ENCODE measurements at regions not wholly inside any gene's neighbourhood (a gene's known extent, or its start where the extent isn't known, plus 50 kb on each side); places are given as distances from the start of the nearest gene placed in this dataset.
"Not testable (repeated sequence)": the region's sequence is repeated elsewhere in the genome, so short reads cannot be mapped to it uniquely, and the experiment has no call there.

DNA sequence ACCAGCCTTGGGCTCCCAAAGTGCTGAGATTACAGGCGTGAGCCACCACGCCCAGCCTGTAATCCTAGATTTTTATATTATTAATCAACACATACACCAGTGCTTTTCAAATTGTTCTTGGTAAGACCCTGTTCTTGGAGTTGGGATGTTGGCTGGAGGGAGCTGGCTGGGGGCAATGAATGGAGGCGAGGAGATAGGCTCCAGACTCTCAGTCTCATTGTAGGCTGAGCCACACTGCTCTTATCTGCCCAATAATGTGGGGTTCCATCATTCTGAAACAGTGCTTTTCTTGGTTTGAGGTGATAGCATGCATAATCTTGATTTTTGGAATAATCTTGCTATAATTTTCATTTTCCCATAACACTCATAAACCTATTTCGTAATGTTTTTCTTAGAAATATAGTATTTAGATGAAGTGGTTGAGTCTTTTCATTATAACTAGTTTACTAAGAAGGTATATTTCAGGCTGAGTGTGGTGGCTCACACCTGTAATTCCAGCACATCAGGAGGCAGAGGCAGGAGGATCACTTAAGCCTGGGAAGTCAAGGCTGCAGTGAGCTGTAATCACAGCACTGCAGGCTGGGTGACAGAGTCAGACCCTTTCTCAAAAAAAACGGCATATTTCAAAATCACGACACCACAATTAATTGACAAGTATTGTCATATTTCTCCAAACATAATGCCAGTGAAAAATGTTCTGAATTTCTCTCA is 65.1 kb upstream of the LYZL2 start:
- H3K27me3 ChIP-seq, result no peaks in the 10 kb centered on the region
- H3K4me1 ChIP-seq, result peaks cover 0 to 34% (median 4%) of the 10 kb centered on the region in 10 experiments; a peak in 7 of 20 replicates
- peak in 1 of 11 experiments; percentile 45; a peak in 1 of 22 replicates for TF ChIP-seq Cebpa-rat (IDR thresholded peaks at IDR 0.05)
- no peaks in the 10 kb centered on the region for H4K20me1 ChIP-seq
- no peak overlapping the region for H3K9ac ChIP-seq
- no peak overlapping the region for H3K4me2 ChIP-seq
- no peak overlapping the region for H3K4me3 ChIP-seq
- H3K36me3 ChIP-seq, result no peaks in the 10 kb centered on the region
- H3K27ac ChIP-seq, result no peak overlapping the region
- H3K9me3 ChIP-seq (replicated peaks in 1 of 11), result peaks cover 0 to 5% (median 0%) of the 10 kb centered on the region in 11 experiments; a peak in 2 of 22 replicates

DNA sequence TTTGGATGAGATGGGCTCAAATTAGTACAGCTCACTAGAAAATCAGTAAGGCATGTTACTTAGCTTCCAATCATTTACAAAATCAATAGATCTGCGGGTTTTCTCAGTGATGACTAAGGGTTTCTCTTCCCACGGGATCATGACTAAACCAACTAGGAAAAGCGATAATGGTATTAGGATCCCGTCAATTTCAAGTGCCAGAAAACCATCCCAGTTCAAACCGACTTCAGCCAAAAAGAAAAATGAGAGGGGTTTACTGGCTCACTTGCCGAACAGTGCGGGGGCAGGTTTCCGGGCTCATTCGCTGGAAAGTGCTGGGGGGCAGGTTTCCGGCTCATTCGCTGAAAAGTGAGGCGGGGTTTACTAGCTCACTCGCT is 62.1 kb upstream of the LYZL2 start:
- Histone ChIP-seq H3K36me3 (no peaks in the 10 kb centered on the region), H3K27me3 (no peaks in the 10 kb centered on the region), H3K9ac (no peak overlapping the region), H3K27ac (peak overlapping the region in 1 of 11 experiments; percentile 30; a peak in 2 of 22 replicates), H3K4me3 (no peak overlapping the region), H3K4me2 (no peak overlapping the region), H3K4me1 (peaks cover 0 to 22% (median 0%) of the 10 kb centered on the region in 10 experiments; a peak in 5 of 20 replicates), H3K9me3 (replicated peaks in 1 of 11) (peaks cover 0 to 5% (median 0%) of the 10 kb centered on the region in 11 experiments; a peak in 2 of 22 replicates), H4K20me1 (no peaks in the 10 kb centered on the region)
- TF ChIP-seq Cebpa-rat (IDR thresholded peaks at IDR 0.05), result no peak

DNA sequence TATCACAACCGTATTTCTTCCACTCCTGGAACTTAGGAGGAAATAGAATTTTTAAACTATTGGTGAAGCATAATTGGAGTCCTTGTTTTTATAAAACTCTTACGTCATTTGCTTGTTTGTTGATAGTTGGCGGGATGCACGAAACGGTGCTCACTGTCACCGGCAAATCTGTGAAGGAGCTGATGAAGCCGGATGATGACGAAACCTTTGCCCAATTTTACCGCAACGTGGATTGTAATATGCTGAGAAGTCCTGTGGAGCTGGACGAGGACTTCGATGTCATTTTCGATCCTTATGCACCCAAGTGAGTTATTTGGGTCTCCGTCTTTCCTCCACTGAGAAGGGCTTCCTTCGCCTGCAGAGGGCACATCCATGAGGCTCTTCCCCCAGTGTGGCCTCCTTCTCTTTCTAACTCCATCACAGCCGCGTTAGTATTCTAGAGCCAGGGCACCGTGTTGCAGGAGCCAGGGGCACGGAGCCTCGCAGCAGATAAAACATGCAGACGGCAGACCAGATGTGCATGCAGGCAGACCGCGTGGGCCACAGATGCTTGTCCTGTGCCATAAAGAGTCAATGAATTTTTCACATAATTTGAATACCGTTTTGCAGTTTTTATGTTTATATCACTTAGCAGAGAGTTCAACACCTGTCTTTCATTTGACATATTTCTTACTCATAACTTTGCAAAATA is 61.5 kb upstream of the LYZL2 start:
- not testable (repeated sequence) for H3K36me3 ChIP-seq; H3K9ac ChIP-seq; H3K9me3 ChIP-seq (replicated peaks in 1 of 11); H3K27ac ChIP-seq; H3K4me2 ChIP-seq; H4K20me1 ChIP-seq; H3K27me3 ChIP-seq; H3K4me3 ChIP-seq
- H3K4me1 ChIP-seq, result peaks cover 0 to 17% (median 0%) of the 10 kb centered on the region in 10 experiments; a peak in 5 of 20 replicates
- TF ChIP-seq Cebpa-rat (IDR thresholded peaks at IDR 0.05), result 0 out of 22 replicates have a peak, but pooled peaks of 1 of the 11 experiments have one; percentile 12

DNA sequence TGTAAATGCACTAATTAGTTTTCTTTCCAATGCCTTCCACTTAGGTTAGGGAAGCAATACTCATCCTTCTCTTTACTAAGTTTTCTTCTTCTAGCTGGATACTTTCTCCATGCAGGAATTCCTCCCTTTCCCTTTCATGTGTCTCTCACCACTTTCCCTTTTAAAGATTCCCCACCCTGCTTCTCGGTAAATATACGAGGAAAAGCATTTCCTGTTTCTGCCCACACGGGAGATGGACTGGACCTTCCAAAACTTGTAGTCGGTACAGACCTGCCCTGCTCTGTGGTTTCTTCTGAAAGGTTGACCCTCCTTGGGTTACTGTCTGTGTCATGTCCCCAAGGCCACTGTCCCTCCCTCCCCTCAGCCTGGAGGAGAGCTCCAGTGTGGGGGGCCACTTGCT is 58.9 kb upstream of the LYZL2 start:
- Histone ChIP-seq H3K4me2 (peak overlapping the region in 2 of 11 experiments; percentile 12 to 18; a peak in 3 of 22 replicates), H3K9me3 (replicated peaks in 1 of 11) (no peaks in the 10 kb centered on the region), H3K4me3 (no peak overlapping the region), H3K27ac (no peak overlapping the region), H3K4me1 (peaks cover 0 to 21% (median 6%) of the 10 kb centered on the region in 10 experiments; a peak in 14 of 20 replicates), H3K36me3 (no peaks in the 10 kb centered on the region), H3K27me3 (no peaks in the 10 kb centered on the region), H3K9ac (no peak overlapping the region), H4K20me1 (no peaks in the 10 kb centered on the region)
- no peak for TF ChIP-seq Cebpa-rat (IDR thresholded peaks at IDR 0.05)

DNA sequence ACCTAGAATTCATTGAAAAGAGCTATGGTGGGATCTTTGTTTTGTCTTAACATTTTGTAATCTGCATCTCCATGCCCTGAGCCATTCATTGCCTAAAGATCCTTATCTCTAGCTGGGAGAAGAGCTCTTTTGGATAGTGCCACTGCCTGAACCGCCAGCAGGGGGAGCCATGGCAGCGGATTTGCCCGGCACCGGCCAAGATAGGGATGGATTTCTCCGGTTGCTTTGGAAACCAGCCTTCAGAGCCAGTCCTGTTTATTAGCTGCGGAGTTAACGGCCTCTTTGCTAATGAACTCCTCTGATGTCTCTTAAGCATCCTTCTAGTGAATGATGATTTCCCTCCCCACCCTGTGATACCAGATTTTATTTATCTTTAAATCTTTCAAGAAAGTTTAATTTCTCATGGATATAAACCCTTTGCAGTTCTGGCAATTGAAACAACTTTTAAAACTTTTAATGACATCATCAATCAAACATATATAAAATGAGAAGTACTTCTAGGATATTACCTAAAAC is 58.2 kb upstream of the LYZL2 start:
- Histone ChIP-seq H3K27ac (no peak overlapping the region), H3K4me3 (no peak overlapping the region), H4K20me1 (no peaks in the 10 kb centered on the region), H3K27me3 (no peaks in the 10 kb centered on the region), H3K4me1 (peaks cover 0 to 23% (median 9%) of the 10 kb centered on the region in 10 experiments; a peak in 14 of 20 replicates), H3K9ac (no peak overlapping the region), H3K36me3 (no peaks in the 10 kb centered on the region), H3K9me3 (replicated peaks in 1 of 11) (no peaks in the 10 kb centered on the region), H3K4me2 (no peak overlapping the region; a peak in 1 of 22 replicates)
- no peak for TF ChIP-seq Cebpa-rat (IDR thresholded peaks at IDR 0.05)

DNA sequence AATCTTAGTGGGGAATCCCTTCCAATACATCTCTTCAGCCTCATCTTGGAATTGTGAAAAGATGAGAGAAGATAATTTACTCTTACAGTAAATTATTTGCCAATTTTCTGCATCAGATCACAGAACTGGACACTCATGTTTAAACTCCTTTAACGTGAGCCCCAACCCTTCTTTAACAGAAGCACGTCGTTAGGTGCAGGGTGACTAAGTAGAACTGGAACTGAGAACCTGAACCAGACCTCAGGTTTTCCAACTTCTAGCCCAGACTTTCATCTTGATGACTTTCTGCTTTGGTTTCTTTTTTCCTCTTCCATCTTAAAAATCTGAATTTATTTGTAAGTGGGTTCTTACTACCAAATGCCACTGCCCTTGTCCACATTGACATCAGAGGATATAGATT is 57.2 kb upstream of the LYZL2 start:
- Histone ChIP-seq H3K9ac (no peak overlapping the region), H3K9me3 (replicated peaks in 1 of 11) (no peaks in the 10 kb centered on the region), H4K20me1 (no peaks in the 10 kb centered on the region), H3K36me3 (no peaks in the 10 kb centered on the region), H3K4me3 (no peak overlapping the region), H3K27ac (no peak overlapping the region), H3K4me2 (no peak overlapping the region), H3K27me3 (no peaks in the 10 kb centered on the region), H3K4me1 (peaks cover 0 to 15% (median 9%) of the 10 kb centered on the region in 10 experiments; a peak in 13 of 20 replicates)
- TF ChIP-seq Cebpa-rat (IDR thresholded peaks at IDR 0.05), result no peak

DNA sequence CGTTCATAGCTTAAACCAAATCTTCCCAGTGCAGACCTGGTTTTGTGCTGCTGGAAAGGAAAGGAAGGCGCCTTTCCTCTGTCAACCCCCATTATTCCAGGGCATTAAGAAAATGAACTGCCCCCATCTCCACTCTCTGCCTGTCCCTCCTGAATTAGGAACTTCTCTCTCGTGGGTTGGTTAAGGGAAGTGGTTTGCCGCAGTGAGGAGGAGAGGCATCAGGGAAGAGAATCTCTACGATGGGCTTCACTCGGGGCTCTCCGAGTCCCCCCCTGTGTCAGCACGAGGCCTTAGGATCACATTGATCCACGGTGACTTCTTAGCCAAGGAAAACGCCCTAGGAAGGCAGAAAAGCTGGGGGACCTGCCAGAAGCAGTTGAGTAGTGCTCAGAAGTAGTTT is 53.9 kb upstream of the LYZL2 start:
- no peak for TF ChIP-seq Cebpa-rat (IDR thresholded peaks at IDR 0.05)
- peak overlapping the region; percentile 17 to 70 (median 42); a peak in 20 of 22 replicates for H3K4me2 ChIP-seq

DNA sequence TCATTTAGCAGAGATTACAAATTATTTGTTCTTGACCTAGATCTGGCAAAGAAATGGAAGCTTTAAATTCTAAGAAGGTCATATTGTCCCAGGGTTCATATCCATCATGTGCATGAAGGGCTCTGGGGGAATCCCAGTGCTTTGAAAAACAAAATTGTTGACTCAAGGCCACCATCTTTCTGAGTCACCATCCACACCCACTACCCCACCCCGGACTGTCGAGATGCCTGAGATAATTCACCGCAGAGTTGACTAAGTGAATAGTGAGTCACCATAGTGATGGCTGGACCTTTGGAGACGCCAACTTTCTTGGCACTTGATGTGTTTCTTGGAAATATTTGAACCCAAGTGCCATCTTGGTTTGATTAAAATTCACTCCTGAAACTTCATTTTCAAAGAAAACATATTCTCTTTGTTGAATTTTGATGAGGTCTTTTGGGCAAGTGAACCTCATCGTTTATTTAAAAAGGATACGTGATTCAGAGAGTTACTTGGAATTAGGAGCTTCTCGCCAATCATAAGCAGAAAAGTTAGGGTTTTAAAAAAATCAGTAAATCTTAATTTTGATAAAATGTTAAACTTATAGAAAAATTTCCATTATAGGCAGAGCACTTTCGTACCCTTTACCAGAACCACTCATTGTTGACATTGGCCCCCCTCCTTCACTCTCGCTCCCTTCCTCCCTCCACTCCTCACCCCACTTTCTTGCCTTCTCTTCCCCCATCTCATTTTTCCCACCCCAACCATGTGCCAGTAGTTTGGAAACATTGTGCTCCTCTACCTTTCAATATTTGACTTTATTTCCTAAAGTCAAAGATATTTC is 53.0 kb upstream of the LYZL2 start:
- H3K9ac ChIP-seq, H3K4me3 ChIP-seq, H4K20me1 ChIP-seq, H3K27ac ChIP-seq, H3K36me3 ChIP-seq, H3K27me3 ChIP-seq: not testable (repeated sequence)
- Histone ChIP-seq H3K4me1 (peaks cover 0 to 12% (median 8%) of the 10 kb centered on the region in 10 experiments; a peak in 12 of 20 replicates), H3K4me2 (peak overlapping the region in 1 of 11 experiments; percentile 56; a peak in 1 of 22 replicates), H3K9me3 (replicated peaks in 1 of 11) (peaks cover 0 to 11% (median 9%) of the 10 kb centered on the region in 11 experiments; a peak in 12 of 22 replicates)

More for the DNA sequence above, 53.9 kb upstream of the LYZL2 start:
- no peaks in the 10 kb centered on the region for H3K27me3 ChIP-seq
- H3K27ac ChIP-seq, result no peak overlapping the region
- peaks cover 0 to 12% (median 9%) of the 10 kb centered on the region in 10 experiments; a peak in 13 of 20 replicates for H3K4me1 ChIP-seq
- no peak overlapping the region for H3K9ac ChIP-seq
- H3K36me3 ChIP-seq, result no peaks in the 10 kb centered on the region
- H4K20me1 ChIP-seq, result no peaks in the 10 kb centered on the region
- H3K4me3 ChIP-seq, result no peak overlapping the region
- peaks cover 0 to 11% (median 9%) of the 10 kb centered on the region in 11 experiments; a peak in 12 of 22 replicates for H3K9me3 ChIP-seq (replicated peaks in 1 of 11)

Measured in BLaER1 treated with 17β-estradiol and CSF1 and Interleukin-3, amounts not matched to agents 10 nM and 100 nM (cell line).